ENCODE measurements at regions not wholly inside any gene's neighbourhood (a gene's known extent, or its start where the extent isn't known, plus 50 kb on each side); places are given as distances from the start of the nearest gene placed in this dataset.

DNA sequence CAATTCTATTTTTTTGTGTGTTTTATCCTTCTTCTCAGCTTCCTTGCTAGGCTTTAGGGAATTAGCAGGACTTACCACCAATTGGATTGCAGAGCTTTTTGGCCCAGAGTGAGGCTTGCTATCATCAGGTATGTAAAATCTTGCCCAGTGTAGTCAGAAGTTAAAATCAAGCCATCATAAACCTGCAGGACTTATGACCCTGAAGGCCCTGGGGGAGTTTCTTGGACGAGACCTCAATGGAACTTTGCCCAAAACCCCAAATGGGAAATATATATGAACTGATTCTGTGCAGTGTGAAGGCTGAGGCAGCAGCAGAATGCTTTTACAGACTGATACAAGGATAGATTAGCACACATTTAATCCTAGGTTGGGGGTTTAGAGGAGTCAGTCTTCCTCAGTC is 287.0 kb downstream of the SH3GL2 start:
- no peak overlapping the region for H2AFZ ChIP-seq (ENCODE audit: low read depth)
- no peaks in the 10 kb centered on the region for H3K79me2 ChIP-seq (ENCODE audit: insufficient read depth, low read depth)
- no peak overlapping the region for H3K27ac ChIP-seq
- no peak overlapping the region for H3K9ac ChIP-seq
- H3K4me1 ChIP-seq (ENCODE audit: low read depth, poor library complexity, severe bottlenecking), result peaks cover 40% of the 10 kb centered on the region
- no peaks in the 10 kb centered on the region for H4K20me1 ChIP-seq (ENCODE audit: insufficient read depth)
- no peak overlapping the region for H3K4me2 ChIP-seq
- no peak overlapping the region for H3K4me3 ChIP-seq (IDR thresholded peaks at IDR 0.05; ENCODE audit: insufficient read depth, low read depth, low read length)
- TF ChIP-seq, protein P1, sequence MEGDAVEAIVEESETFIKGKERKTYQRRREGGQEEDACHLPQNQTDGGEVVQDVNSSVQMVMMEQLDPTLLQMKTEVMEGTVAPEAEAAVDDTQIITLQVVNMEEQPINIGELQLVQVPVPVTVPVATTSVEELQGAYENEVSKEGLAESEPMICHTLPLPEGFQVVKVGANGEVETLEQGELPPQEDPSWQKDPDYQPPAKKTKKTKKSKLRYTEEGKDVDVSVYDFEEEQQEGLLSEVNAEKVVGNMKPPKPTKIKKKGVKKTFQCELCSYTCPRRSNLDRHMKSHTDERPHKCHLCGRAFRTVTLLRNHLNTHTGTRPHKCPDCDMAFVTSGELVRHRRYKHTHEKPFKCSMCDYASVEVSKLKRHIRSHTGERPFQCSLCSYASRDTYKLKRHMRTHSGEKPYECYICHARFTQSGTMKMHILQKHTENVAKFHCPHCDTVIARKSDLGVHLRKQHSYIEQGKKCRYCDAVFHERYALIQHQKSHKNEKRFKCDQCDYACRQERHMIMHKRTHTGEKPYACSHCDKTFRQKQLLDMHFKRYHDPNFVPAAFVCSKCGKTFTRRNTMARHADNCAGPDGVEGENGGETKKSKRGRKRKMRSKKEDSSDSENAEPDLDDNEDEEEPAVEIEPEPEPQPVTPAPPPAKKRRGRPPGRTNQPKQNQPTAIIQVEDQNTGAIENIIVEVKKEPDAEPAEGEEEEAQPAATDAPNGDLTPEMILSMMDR (conservative IDR thresholded peaks at IDR 0.05; ENCODE audit: low read depth, low read length), result no peak
- H3K36me3 ChIP-seq (ENCODE audit: insufficient read depth), result no peaks in the 10 kb centered on the region
- H3K27me3 ChIP-seq (ENCODE audit: insufficient read depth, low read depth), result no peaks in the 10 kb centered on the region

DNA sequence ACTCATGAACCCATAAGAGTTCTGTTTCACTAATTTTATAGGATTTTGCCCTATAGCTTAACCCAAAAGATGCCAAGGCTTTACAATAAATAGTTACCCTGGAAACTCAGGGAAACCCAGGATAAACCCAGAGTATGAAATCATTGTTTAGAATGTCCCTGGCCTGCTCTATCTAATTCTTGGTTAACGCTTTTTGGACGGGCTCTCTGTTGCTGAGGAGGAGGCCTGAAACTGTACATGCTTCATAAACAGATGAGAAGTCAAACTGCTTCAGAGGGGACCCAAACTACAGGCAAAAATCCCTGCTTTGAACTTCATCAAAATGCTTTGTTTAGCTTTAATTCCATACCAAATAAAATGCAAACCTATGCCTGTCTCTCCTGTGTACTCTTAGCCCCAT is 291.9 kb downstream of the SH3GL2 start:
- Histone ChIP-seq H3K9ac (no peak overlapping the region), H3K27me3 (ENCODE audit: insufficient read depth, low read depth) (no peaks in the 10 kb centered on the region), H2AFZ (ENCODE audit: low read depth) (no peak overlapping the region), H3K4me3 (IDR thresholded peaks at IDR 0.05; ENCODE audit: insufficient read depth, low read depth, low read length) (no peak overlapping the region), H3K4me1 (ENCODE audit: low read depth, poor library complexity, severe bottlenecking) (peaks cover 17% of the 10 kb centered on the region), H4K20me1 (ENCODE audit: insufficient read depth) (no peaks in the 10 kb centered on the region), H3K4me2 (no peak overlapping the region), H3K36me3 (ENCODE audit: insufficient read depth) (no peaks in the 10 kb centered on the region), H3K79me2 (ENCODE audit: insufficient read depth, low read depth) (no peaks in the 10 kb centered on the region), H3K27ac (no peak overlapping the region)
- TF ChIP-seq, protein P1 (conservative IDR thresholded peaks at IDR 0.05; ENCODE audit: low read depth, low read length), result no peak

DNA sequence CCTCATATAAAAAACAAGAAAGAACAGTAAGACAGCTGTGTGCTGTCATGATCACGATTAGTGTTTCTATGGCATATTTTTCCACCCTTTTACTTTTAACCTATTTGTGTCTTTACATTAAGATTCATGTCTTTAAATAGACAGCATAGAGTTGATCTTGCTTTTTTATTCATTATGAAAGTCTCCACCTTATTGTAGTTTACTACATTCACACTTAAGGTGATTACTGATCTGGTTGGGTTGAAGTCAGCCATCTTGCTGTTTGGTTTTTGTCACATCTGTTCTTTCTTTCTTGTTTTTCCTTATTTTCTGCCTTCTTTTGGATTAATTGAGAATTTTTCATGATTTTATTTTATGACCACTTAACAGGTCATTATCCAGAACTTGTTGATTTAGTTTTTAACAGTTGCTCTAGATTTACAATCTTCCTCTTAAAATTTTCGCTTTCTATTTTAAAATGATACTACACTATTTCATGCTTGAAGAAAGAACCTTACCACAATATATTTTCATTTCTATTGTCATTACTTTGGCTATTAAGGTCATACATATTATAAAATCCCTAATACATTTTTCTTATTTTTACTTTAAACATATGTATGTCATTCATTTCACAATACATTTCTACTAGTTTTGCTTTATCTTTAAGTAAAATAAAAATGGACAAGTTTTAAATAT is 292.5 kb downstream of the SH3GL2 start:
- Histone ChIP-seq H2AFZ (ENCODE audit: low read depth) (no peak overlapping the region), H4K20me1 (ENCODE audit: insufficient read depth) (no peaks in the 10 kb centered on the region), H3K4me1 (ENCODE audit: low read depth, poor library complexity, severe bottlenecking) (peaks cover 17% of the 10 kb centered on the region), H3K27ac (peak overlapping the region; percentile 14; the same call in 1 of the 2 replicates), H3K79me2 (ENCODE audit: insufficient read depth, low read depth) (no peaks in the 10 kb centered on the region), H3K4me2 (no peak overlapping the region; the same call in 1 of the 2 replicates), H3K4me3 (IDR thresholded peaks at IDR 0.05; ENCODE audit: insufficient read depth, low read depth, low read length) (no peak overlapping the region), H3K9ac (no peak overlapping the region), H3K36me3 (ENCODE audit: insufficient read depth) (no peaks in the 10 kb centered on the region), H3K27me3 (ENCODE audit: insufficient read depth, low read depth) (no peaks in the 10 kb centered on the region)
- TF ChIP-seq, protein P1 (conservative IDR thresholded peaks at IDR 0.05; ENCODE audit: low read depth, low read length), result no peak

DNA sequence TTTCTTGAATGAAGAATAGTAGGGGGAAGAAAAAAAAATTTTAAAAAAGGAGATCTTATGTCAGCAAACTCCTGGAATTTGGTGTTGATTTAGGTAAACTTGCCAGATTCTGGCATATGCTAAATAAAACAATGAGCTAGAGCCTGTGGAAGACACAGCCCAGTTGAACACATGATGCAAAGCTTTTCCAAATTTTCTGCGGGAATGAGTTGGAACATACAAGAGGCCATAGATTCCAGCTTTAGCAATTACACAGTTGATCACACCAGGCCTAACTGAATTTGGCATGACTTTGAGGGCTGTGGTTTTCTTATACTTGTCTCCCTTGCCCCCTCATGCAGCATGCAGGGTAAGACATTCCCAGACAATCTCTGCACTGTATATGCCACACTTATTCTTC is 297.0 kb downstream of the SH3GL2 start:
- no peaks in the 10 kb centered on the region for H3K36me3 ChIP-seq (ENCODE audit: insufficient read depth)
- H3K27ac ChIP-seq, result no peak overlapping the region
- no peaks in the 10 kb centered on the region for H3K27me3 ChIP-seq (ENCODE audit: insufficient read depth, low read depth)
- no peak overlapping the region for H3K9ac ChIP-seq
- H3K4me2 ChIP-seq, result no peak overlapping the region
- no peaks in the 10 kb centered on the region for H4K20me1 ChIP-seq (ENCODE audit: insufficient read depth)
- peaks cover 33% of the 10 kb centered on the region for H3K4me1 ChIP-seq (ENCODE audit: low read depth, poor library complexity, severe bottlenecking)
- H2AFZ ChIP-seq (ENCODE audit: low read depth), result no peak overlapping the region
- TF ChIP-seq, protein P1 (conservative IDR thresholded peaks at IDR 0.05; ENCODE audit: low read depth, low read length), result no peak
- no peak overlapping the region for H3K4me3 ChIP-seq (IDR thresholded peaks at IDR 0.05; ENCODE audit: insufficient read depth, low read depth, low read length)
- no peaks in the 10 kb centered on the region for H3K79me2 ChIP-seq (ENCODE audit: insufficient read depth, low read depth)
